PC-3 (cell line): ENCODE measurements at regions not wholly inside any gene's neighbourhood (a gene's known extent, or its start where the extent isn't known, plus 50 kb on each side); places are given as distances from the start of the nearest gene placed in this dataset.

Experiments
- CTCF ChIP-seq: fragments of 300-600 bp; sonication (generic); conservative IDR thresholded peaks from 2 replicates; pipeline ENCODE4 v1.5.1; 2017; ENCODE audit warnings: antibody characterized with exemption, low read depth, mild to moderate bottlenecking, low read length
- EZH2 ChIP-seq: fragments of 300-600 bp; sonication (generic); IDR thresholded peaks from one replicate; pipeline ENCODE4 v1.6.1; 2017; ENCODE audit warnings: antibody characterized with exemption, mild to moderate bottlenecking, low read length; ENCODE audit not compliant: unreplicated experiment
- EZH2phosphoT487 ChIP-seq: fragments of 300-600 bp; sonication (generic); IDR thresholded peaks from 2 replicates; pipeline ENCODE4 v1.6.1; 2018; ENCODE audit warnings: mild to moderate bottlenecking, antibody characterized with exemption, low read length, borderline replicate concordance

- no peak for TF ChIP-seq CTCF
- TF ChIP-seq EZH2phosphoT487 = no peak
- TF ChIP-seq EZH2 = no peak
Measured at GRCh38 chr14:98919434-98919833, 352.6 kb downstream of the BCL11B start.
